ENCODE measurements at regions not wholly inside any gene's neighbourhood (a gene's known extent, or its start where the extent isn't known, plus 50 kb on each side); places are given as distances from the start of the nearest gene placed in this dataset.

GRCh38 chr13:55990631-55991030 lies 1150.1 kb upstream of the PRR20A start:
- no peak for TF ChIP-seq EZH2 (IDR thresholded peaks at IDR 0.05; ENCODE audit: borderline replicate concordance)
- TF ChIP-seq, protein P1, sequence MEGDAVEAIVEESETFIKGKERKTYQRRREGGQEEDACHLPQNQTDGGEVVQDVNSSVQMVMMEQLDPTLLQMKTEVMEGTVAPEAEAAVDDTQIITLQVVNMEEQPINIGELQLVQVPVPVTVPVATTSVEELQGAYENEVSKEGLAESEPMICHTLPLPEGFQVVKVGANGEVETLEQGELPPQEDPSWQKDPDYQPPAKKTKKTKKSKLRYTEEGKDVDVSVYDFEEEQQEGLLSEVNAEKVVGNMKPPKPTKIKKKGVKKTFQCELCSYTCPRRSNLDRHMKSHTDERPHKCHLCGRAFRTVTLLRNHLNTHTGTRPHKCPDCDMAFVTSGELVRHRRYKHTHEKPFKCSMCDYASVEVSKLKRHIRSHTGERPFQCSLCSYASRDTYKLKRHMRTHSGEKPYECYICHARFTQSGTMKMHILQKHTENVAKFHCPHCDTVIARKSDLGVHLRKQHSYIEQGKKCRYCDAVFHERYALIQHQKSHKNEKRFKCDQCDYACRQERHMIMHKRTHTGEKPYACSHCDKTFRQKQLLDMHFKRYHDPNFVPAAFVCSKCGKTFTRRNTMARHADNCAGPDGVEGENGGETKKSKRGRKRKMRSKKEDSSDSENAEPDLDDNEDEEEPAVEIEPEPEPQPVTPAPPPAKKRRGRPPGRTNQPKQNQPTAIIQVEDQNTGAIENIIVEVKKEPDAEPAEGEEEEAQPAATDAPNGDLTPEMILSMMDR (IDR thresholded peaks at IDR 0.05; ENCODE audit: poor library complexity), result no peak

All from hepatocyte (in vitro differentiated cells).